Osteoblast (primary cell): ENCODE measurements at regions not wholly inside any gene's neighbourhood (a gene's known extent, or its start where the extent isn't known, plus 50 kb on each side); places are given as distances from the start of the nearest gene placed in this dataset.
"Not testable (repeated sequence)": the region's sequence is repeated elsewhere in the genome, so short reads cannot be mapped to it uniquely, and the experiment has no call there.

Source experiments
- DNase-seq: peaks from one replicate; pipeline ENCODE4 v3.0.0; 2011; ENCODE audit warnings: low spot score, mixed read lengths; ENCODE audit not compliant: insufficient read length; ENCODE audit errors: missing footprints
- H2AFZ ChIP-seq: 2 replicates; pipeline ENCODE4 v1.6.0; 2011; ENCODE audit warnings: mild to moderate bottlenecking, low read length
- H3K27ac ChIP-seq: 2 replicates; pipeline ENCODE4 v1.5.1; 2011; ENCODE audit warnings: mild to moderate bottlenecking, low read depth, low read length, moderate library complexity
- H3K27me3 ChIP-seq: 2 replicates; pipeline ENCODE4 v1.6.0; 2012; ENCODE audit warnings: mild to moderate bottlenecking, control low read depth, inconsistent platforms, low read length, moderate library complexity; ENCODE audit not compliant: insufficient read depth
- H3K36me3 ChIP-seq: 2 replicates; pipeline ENCODE4 v1.5.1; 2011; ENCODE audit warnings: mild to moderate bottlenecking, low read length, control low read depth, moderate library complexity; ENCODE audit not compliant: insufficient read depth
- H3K4me1 ChIP-seq: 2 replicates; pipeline ENCODE4 v1.5.1; 2011; ENCODE audit warnings: mild to moderate bottlenecking, low read length, control low read depth, moderate library complexity; ENCODE audit not compliant: insufficient read depth
- H3K4me2 ChIP-seq: 2 replicates; pipeline ENCODE4 v1.6.0; 2011; ENCODE audit warnings: mild to moderate bottlenecking, low read length; ENCODE audit not compliant: insufficient read depth
- H3K4me3 ChIP-seq: fragments of 200-600 bp; sonication (generic); 3 replicates; pipeline ENCODE4 v1.5.1; 2012; ENCODE audit warnings: mild to moderate bottlenecking, low read length, inconsistent platforms; ENCODE audit not compliant: insufficient read depth
- H3K79me2 ChIP-seq: 2 replicates; pipeline ENCODE4 v1.6.0; 2012; ENCODE audit warnings: mild to moderate bottlenecking, low read length, control low read depth, inconsistent platforms; ENCODE audit not compliant: insufficient read depth
- H3K9me3 ChIP-seq: 2 replicates; pipeline ENCODE4 v1.5.1; 2011; ENCODE audit warnings: low read depth, low read length, control low read depth
- H4K20me1 ChIP-seq: 2 replicates; pipeline ENCODE4 v1.6.0; 2012; ENCODE audit warnings: mild to moderate bottlenecking, low read length, control low read depth; ENCODE audit not compliant: insufficient read depth
- TF ChIP-seq, protein P1 (sequence below): IDR thresholded peaks from 2 replicates; pipeline ENCODE4 v1.5.1; 2011; ENCODE audit warnings: mild to moderate bottlenecking, low read depth, low read length, moderate library complexity; ENCODE audit errors: extremely low read depth

GRCh38 chr2:35496022-35496421 lies 859.6 kb upstream of the CRIM1 start:
- no peaks in the 10 kb centered on the region for H3K4me1 ChIP-seq
- no peak for DNase-seq
- no peaks in the 10 kb centered on the region for H3K36me3 ChIP-seq
- H3K4me3 ChIP-seq = no peak overlapping the region
- H3K27me3 ChIP-seq = no peaks in the 10 kb centered on the region
- H3K79me2 ChIP-seq = no peaks in the 10 kb centered on the region
- H4K20me1 ChIP-seq = no peaks in the 10 kb centered on the region
- TF ChIP-seq, protein P1, sequence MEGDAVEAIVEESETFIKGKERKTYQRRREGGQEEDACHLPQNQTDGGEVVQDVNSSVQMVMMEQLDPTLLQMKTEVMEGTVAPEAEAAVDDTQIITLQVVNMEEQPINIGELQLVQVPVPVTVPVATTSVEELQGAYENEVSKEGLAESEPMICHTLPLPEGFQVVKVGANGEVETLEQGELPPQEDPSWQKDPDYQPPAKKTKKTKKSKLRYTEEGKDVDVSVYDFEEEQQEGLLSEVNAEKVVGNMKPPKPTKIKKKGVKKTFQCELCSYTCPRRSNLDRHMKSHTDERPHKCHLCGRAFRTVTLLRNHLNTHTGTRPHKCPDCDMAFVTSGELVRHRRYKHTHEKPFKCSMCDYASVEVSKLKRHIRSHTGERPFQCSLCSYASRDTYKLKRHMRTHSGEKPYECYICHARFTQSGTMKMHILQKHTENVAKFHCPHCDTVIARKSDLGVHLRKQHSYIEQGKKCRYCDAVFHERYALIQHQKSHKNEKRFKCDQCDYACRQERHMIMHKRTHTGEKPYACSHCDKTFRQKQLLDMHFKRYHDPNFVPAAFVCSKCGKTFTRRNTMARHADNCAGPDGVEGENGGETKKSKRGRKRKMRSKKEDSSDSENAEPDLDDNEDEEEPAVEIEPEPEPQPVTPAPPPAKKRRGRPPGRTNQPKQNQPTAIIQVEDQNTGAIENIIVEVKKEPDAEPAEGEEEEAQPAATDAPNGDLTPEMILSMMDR = no peak
- H3K4me2 ChIP-seq = no peak overlapping the region
- H3K27ac ChIP-seq = no peak overlapping the region
- no peak overlapping the region for H2AFZ ChIP-seq
- peaks cover 5% of the 10 kb centered on the region for H3K9me3 ChIP-seq

DNA sequence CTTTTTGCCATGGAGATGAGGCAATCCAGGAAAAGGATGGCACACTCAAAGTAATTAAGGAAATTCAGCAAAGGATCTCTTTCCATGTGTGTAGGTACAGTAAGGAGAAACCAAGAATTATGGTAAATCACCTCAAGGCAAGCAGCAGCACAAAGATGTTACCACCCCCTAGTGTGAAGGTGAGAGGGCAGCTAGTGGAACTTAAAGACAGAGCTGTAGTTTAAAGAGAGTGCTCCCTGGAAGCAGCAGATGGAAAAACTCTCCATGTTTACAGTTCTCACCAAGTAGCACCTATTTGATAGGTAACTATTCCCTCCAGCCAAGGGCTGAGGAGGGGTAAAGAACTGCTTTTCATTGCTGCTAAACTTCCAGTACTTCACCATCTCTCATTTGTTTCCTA lies 860.4 kb upstream of the CRIM1 start:
- peaks cover 5% of the 10 kb centered on the region for H3K9me3 ChIP-seq
- TF ChIP-seq, protein P1 = no peak
- no peaks in the 10 kb centered on the region for H4K20me1 ChIP-seq
- no peaks in the 10 kb centered on the region for H3K36me3 ChIP-seq
- no peaks in the 10 kb centered on the region for H3K4me1 ChIP-seq
- H3K79me2 ChIP-seq = no peaks in the 10 kb centered on the region
- H3K4me3 ChIP-seq = no peak overlapping the region
- H3K27ac ChIP-seq = no peak overlapping the region
- no peak overlapping the region for H3K4me2 ChIP-seq
- H2AFZ ChIP-seq = no peak overlapping the region
- DNase-seq = no peak
- no peaks in the 10 kb centered on the region for H3K27me3 ChIP-seq

- DNase-seq, H3K27me3 ChIP-seq, H3K27ac ChIP-seq, H3K9me3 ChIP-seq, H3K4me3 ChIP-seq, H4K20me1 ChIP-seq, H3K79me2 ChIP-seq, H3K36me3 ChIP-seq, H2AFZ ChIP-seq, H3K4me2 ChIP-seq, H3K4me1 ChIP-seq: not testable (repeated sequence)
These were observed 877.5 kb upstream of the CRIM1 start for GRCh38 chr2:35478121-35478520.

GRCh38 chr2:35468245-35468644 lies 887.3 kb upstream of the CRIM1 start:
- Histone ChIP-seq H3K79me2 (no peaks in the 10 kb centered on the region), H3K4me2 (no peak overlapping the region), H3K27me3 (no peaks in the 10 kb centered on the region), H3K36me3 (no peaks in the 10 kb centered on the region), H2AFZ (no peak overlapping the region), H3K9me3 (no peaks in the 10 kb centered on the region), H3K4me3 (no peak overlapping the region), H4K20me1 (no peaks in the 10 kb centered on the region), H3K4me1 (no peaks in the 10 kb centered on the region), H3K27ac (no peak overlapping the region)
- no peak for DNase-seq
- TF ChIP-seq, protein P1 = no peak
